ENCODE measurements at regions not wholly inside any gene's neighbourhood (a gene's known extent, or its start where the extent isn't known, plus 50 kb on each side); places are given as distances from the start of the nearest gene placed in this dataset.

DNA sequence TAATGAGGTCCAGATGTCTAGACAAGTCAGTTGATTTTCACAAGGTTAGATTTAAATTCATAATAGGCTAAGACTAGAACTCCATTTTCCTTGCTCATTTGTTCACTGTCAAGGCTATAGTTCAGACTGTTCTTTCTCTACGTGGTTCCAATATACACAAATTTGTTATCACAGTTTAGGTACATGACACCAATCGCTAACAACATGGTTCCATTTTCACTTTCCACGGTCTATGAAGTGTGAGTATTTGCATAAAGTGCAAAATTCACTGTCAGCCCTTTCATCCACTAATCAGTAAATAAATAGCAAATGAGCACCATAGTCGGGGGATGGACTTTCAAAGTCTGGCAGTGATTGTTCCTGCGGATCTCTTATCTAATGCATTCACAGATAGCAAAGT lies 315.7 kb upstream of the SPOCK3 start:
- POLR2A ChIA-PET, result no interaction called here
- no peaks in the 10 kb centered on the region for H3K36me3 ChIP-seq (replicated peaks in 1 of 2; ENCODE audit: control insufficient read depth in 1 of 2, insufficient read depth in 2 of 2, low read length in 2 of 2)
- CTCF ChIA-PET (ENCODE audit: low intra/inter-chr PET ratio, low total read pairs), result no interaction called here
- no peak for FAIRE-seq
- TF ChIP-seq ZNF329 (CRISPR knock-in tag; IDR thresholded peaks at IDR 0.05; ENCODE audit: low read depth), result no peak
- TF ChIP-seq NR0B2 (CRISPR knock-in tag; IDR thresholded peaks at IDR 0.05), result no peak
- TF ChIP-seq ATRX (CRISPR knock-in tag; IDR thresholded peaks at IDR 0.05; ENCODE audit: borderline replicate concordance), result no peak
- TF ChIP-seq ZNF496 (CRISPR knock-in tag; IDR thresholded peaks at IDR 0.05; ENCODE audit: insufficient replicate concordance), result no peak
- no peak for TF ChIP-seq REL (CRISPR knock-in tag; conservative IDR thresholded peaks at IDR 0.05)
- TF ChIP-seq ZBTB42 (CRISPR knock-in tag; IDR thresholded peaks at IDR 0.05), result no peak
- TF ChIP-seq, protein P1, sequence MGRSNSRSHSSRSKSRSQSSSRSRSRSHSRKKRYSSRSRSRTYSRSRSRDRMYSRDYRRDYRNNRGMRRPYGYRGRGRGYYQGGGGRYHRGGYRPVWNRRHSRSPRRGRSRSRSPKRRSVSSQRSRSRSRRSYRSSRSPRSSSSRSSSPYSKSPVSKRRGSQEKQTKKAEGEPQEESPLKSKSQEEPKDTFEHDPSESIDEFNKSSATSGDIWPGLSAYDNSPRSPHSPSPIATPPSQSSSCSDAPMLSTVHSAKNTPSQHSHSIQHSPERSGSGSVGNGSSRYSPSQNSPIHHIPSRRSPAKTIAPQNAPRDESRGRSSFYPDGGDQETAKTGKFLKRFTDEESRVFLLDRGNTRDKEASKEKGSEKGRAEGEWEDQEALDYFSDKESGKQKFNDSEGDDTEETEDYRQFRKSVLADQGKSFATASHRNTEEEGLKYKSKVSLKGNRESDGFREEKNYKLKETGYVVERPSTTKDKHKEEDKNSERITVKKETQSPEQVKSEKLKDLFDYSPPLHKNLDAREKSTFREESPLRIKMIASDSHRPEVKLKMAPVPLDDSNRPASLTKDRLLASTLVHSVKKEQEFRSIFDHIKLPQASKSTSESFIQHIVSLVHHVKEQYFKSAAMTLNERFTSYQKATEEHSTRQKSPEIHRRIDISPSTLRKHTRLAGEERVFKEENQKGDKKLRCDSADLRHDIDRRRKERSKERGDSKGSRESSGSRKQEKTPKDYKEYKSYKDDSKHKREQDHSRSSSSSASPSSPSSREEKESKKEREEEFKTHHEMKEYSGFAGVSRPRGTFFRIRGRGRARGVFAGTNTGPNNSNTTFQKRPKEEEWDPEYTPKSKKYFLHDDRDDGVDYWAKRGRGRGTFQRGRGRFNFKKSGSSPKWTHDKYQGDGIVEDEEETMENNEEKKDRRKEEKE (IDR thresholded peaks at IDR 0.05), result no peak
- no peak for TF ChIP-seq MAFF (IDR thresholded peaks at IDR 0.05; ENCODE audit: low read depth, low read length)
- TF ChIP-seq BORCS8-MEF2B (CRISPR knock-in tag; IDR thresholded peaks at IDR 0.05), result no peak
- TF ChIP-seq TBL1XR1 (IDR thresholded peaks at IDR 0.05; ENCODE audit: borderline replicate concordance, low read length, partially characterized antibody), result no peak
- no peak for TF ChIP-seq DDIT3 (CRISPR knock-in tag; IDR thresholded peaks at IDR 0.05)
- TF ChIP-seq IRF1 (CRISPR knock-in tag; IDR thresholded peaks at IDR 0.05; ENCODE audit: low read depth), result no peak
- TF ChIP-seq, protein P2, sequence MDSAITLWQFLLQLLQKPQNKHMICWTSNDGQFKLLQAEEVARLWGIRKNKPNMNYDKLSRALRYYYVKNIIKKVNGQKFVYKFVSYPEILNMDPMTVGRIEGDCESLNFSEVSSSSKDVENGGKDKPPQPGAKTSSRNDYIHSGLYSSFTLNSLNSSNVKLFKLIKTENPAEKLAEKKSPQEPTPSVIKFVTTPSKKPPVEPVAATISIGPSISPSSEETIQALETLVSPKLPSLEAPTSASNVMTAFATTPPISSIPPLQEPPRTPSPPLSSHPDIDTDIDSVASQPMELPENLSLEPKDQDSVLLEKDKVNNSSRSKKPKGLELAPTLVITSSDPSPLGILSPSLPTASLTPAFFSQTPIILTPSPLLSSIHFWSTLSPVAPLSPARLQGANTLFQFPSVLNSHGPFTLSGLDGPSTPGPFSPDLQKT (CRISPR knock-in tag; IDR thresholded peaks at IDR 0.05; ENCODE audit: borderline replicate concordance), result no peak
- TF ChIP-seq CCDC6 (CRISPR knock-in tag; IDR thresholded peaks at IDR 0.05), result no peak
- TF ChIP-seq ZNF564 (CRISPR knock-in tag; IDR thresholded peaks at IDR 0.05), result no peak
- TF ChIP-seq IKZF4 (CRISPR knock-in tag; IDR thresholded peaks at IDR 0.05; ENCODE audit: borderline replicate concordance, low read depth, not compliant biosample characterization), result no peak
- no peak for TF ChIP-seq TRIM24 (CRISPR knock-in tag; IDR thresholded peaks at IDR 0.05)
- no peak for TF ChIP-seq NCOR1 (IDR thresholded peaks at IDR 0.05; ENCODE audit: borderline replicate concordance, low read length)
- no peak for TF ChIP-seq ZNF768 (CRISPR knock-in tag; IDR thresholded peaks at IDR 0.05)
- intact Hi-C loops (cut with micrococcal nuclease; ENCODE audit: unreplicated experiment), result no loop called here
- no peaks in the 10 kb centered on the region for H4K20me1 ChIP-seq (ENCODE audit: insufficient read depth, low read length)
- H3K4me3 ChIP-seq (replicated peaks in 1 of 3; ENCODE audit: insufficient read depth in 1 of 3, low read depth in 2 of 3, low read length in 3 of 3), result no peak overlapping the region
- no peaks in the 10 kb centered on the region for H3K27me3 ChIP-seq (ENCODE audit: control insufficient read depth in 1 of 2, insufficient read depth in 2 of 2, low read length in 2 of 2)
- peaks cover 78% of the 10 kb centered on the region for H3K9me3 ChIP-seq (ENCODE audit: low read length)
- in situ Hi-C loops (cut with HindIII; ENCODE audit: extremely low pct_ligation_motif_present, low pct_unique_long_range_greater_than_20kb), result no loop called here
- no peaks in the 10 kb centered on the region for H3K79me2 ChIP-seq (ENCODE audit: insufficient read depth, low read length)
- H3K9ac ChIP-seq (ENCODE audit: insufficient read depth, low read depth, low read length), result no peak overlapping the region
- H3K4me2 ChIP-seq (ENCODE audit: low read depth, low read length), result no peak overlapping the region
- H3K27ac ChIP-seq (ENCODE audit: extremely low read length, insufficient read depth, low read length), result no peak overlapping the region
- no peak overlapping the region for H2AFZ ChIP-seq (ENCODE audit: low read length)
- whole genome bisulfite sequencing (ENCODE audit: low lambda C conversion rate), result 2% methylated on average over 5 of the region's 5 CpGs
- BruUV-seq (replicated peaks), result no TSS peak
- no peak for ATAC-seq
- H3K4me1 ChIP-seq (ENCODE audit: insufficient read depth, low read length), result no peaks in the 10 kb centered on the region
- DNase-seq (ENCODE audit: low spot score), result no peak

Data from HepG2 (cell line).